Jurkat, Clone E6-1 (cell line): ENCODE measurements at regions not wholly inside any gene's neighbourhood (a gene's known extent, or its start where the extent isn't known, plus 50 kb on each side); places are given as distances from the start of the nearest gene placed in this dataset.
"Not testable (repeated sequence)": the region's sequence is repeated elsewhere in the genome, so short reads cannot be mapped to it uniquely, and the experiment has no call there.

Experiments
- DNase-seq: peaks from one replicate; pipeline ENCODE4 v3.0.0-alpha.2; 2011; ENCODE audit warnings: low read depth, low spot score
- H3K4me3 ChIP-seq: 2 replicates; pipeline ENCODE4 v1.5.1; 2011; ENCODE audit warnings: mild to moderate bottlenecking, low read length, control low read depth, moderate library complexity

DNA sequence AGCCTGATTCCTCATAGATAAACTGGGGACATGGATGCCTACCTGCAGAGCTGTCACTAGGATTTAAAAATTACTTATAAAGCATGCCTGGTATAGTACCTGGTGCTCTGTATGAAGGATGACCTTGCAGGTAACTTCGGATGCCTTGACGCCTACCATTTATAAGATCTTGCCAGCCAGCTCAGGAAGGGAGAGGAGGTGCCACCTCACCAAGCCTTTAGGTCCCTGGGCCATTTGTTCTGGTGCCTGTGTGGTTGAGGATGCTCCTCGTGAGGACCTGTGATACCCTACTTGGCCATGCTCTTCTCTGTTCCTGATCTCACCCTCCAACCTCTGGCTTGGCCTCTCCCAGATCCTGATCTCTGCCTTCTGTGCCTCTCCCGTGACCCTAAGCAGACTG, 85.2 kb downstream of the FDX1 start:
- no peak for DNase-seq
- H3K4me3 ChIP-seq = no peak overlapping the region

- H3K4me3 ChIP-seq, DNase-seq: not testable (repeated sequence)
Observed at GRCh38 chr11:110517381-110517780, 87.6 kb downstream of the FDX1 start.

- no peak for DNase-seq
- no peak overlapping the region for H3K4me3 ChIP-seq
Observed at GRCh38 chr11:110518809-110519514, 89.2 kb downstream of the FDX1 start.

GRCh38 chr11:110519796-110520195, 90.0 kb downstream of the FDX1 start:
- H3K4me3 ChIP-seq = no peak overlapping the region
- no peak for DNase-seq

DNA sequence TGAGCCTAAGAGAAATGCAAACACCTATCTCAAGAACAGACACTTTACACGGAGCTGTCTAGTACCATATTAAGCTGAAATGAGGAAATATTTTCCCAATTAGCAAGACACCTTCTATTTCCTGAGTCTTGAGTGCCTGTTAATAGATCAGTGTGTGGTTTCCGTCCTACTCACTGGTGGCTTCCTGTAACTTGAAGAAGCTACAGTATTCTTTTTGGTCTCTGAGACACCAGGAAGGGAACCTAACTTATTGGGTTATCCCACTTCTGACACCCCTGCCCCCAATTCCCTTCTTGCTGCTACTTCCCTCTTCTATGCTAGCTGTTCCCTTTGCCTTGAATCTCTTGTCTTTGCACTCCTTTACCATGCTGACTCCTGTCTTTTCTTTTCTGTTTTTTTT, 92.7 kb downstream of the FDX1 start:
- peak; percentile 86 for DNase-seq
- peak overlapping the region; percentile 21 for H3K4me3 ChIP-seq

DNA sequence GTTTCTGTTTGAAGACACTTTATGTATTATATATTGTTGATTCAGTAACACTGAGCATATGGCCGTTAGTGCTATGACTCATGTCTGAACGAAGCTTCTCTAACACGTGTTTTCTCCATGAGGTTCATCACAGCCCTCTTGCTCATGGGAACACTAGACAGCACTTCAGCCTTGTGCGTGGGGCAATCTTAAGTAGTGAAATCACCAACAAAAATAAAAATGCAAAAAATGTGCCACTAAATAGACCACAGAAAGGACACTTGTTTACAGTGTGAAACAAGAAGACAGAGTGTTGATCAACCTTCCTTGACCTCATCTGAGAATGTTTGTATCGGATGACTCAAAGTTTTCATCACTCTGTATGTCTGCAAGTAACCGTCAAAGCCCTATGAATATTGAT, 94.5 kb downstream of the FDX1 start:
- DNase-seq = no peak
- H3K4me3 ChIP-seq = no peak overlapping the region

DNA sequence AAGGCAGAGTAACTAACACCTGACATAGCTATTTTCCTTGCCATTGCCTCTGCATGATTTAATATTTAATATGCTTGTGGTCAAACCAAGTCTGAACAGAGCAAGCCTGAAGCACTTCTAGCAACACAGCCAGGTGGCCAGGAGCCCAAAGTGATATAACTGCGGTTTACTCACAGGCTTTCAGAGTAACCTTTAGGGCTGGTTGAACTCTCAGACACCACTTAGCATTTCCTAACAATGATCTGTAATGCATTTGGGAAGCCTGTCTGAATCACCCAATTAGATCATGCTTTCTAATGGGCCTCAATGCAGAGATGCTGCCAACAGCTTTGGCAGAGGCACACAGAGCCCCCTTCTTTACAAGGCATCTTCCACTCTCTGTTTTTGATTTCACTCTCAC, 96.1 kb downstream of the FDX1 start:
- no peak overlapping the region for H3K4me3 ChIP-seq
- DNase-seq = peak; percentile 58

DNA sequence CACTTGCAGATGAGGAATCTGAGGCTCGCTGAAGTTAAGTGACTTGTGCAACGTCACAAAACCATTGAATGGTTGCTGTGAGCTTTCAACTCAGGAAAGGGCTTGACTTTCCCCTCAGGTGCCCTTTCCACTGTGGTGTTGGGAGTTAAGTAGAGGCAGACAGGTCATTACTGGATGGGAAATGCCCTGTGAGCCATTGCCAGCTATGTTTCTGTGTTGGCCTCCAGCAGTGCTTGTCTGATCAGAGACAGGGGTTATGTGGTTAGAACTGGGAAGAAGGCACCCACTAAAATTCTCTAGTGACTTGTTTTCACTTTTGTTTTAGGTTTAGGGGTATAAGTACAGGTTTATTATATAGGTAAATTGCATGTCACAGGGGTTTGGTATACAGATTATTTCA, 96.6 kb downstream of the FDX1 start:
- DNase-seq = peak; percentile 32
- H3K4me3 ChIP-seq = no peak overlapping the region
